HG03354 (cell line): ENCODE measurements at regions not wholly inside any gene's neighbourhood (a gene's known extent, or its start where the extent isn't known, plus 50 kb on each side); places are given as distances from the start of the nearest gene placed in this dataset.

ENCODE experiments used
- ATAC-seq: cut with Tn5 transposase; IDR thresholded peaks from one replicate; pipeline ENCODE4 v1.9.1; 2021; ENCODE audit warnings: mild to moderate bottlenecking; ENCODE audit not compliant: unreplicated experiment, poor library complexity, severe bottlenecking

DNA sequence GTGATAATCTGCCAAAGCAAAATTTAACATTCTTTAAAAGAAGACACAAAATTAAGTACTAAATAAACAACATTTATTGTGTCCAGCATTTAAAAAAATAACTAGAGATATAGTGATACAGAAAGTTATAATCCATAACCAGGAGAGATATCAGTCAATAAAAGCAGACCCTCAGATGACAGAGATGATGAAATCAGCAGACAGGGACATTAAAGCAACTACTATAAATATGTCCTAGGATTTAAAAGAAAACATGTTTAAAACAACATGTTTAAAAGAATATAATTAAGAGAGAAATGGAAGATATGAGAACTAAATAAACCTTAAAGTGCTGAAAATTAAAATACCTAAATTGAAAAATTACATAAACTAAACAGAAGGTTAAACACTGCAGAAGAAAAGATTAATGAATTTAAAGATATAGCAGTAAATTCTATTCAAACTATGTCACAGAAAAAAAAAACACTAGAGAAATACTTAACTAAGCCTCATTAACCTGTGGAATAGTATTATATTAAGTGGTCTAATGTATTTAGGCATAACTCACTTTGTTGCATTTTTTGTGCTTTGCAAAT, 261.2 kb upstream of the NR5A2 start:
- ATAC-seq: no peak

DNA sequence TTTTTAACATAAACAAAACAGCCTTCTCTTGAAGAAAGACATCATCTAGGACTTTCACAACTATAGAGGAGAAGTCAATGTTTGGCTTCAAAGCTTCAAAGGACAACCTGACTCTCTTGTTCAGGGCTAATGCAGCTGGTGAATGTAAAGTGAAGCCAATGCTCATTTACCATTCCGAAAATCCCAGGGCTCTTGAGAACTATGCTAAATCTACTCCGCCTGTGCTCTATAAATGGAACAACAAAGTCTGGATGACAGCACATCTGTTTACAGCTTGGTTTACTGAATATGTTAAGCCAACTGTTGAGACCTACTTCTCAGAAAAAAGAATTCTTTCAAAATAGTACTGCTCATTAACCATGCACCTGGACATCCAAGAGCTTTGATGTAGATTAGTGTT, 259.8 kb upstream of the NR5A2 start:
- no peak for ATAC-seq

DNA sequence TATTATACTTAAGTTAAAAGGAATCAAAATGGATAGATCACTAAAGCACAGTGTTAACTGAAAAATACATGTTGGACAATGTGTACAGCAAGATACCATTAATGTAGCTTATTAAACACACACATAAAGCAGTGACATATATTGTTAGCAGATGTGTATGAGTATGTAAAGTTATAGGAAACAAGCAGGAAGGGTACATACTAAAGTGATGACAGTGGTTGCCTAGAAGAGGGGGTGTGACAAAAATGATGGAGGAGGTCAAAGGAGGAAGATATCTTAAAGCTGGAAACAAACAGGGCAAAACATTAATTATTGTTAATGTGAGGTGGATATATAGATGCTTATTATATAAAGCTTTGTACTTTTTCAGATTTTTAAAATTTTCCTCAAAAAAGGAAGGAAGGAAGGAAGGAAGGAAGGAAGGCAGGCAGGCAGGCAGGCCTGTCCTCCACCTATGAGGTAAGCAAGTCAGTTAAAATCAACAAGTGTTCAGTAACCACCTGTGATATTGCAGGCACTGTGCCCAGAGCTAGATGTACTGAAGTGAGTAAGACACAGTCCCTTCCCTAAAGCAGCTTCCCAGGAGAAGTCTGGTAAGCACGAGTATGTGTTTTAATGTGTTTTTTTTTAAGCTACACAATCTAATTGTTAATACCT, 252.9 kb upstream of the NR5A2 start:
- no peak for ATAC-seq

DNA sequence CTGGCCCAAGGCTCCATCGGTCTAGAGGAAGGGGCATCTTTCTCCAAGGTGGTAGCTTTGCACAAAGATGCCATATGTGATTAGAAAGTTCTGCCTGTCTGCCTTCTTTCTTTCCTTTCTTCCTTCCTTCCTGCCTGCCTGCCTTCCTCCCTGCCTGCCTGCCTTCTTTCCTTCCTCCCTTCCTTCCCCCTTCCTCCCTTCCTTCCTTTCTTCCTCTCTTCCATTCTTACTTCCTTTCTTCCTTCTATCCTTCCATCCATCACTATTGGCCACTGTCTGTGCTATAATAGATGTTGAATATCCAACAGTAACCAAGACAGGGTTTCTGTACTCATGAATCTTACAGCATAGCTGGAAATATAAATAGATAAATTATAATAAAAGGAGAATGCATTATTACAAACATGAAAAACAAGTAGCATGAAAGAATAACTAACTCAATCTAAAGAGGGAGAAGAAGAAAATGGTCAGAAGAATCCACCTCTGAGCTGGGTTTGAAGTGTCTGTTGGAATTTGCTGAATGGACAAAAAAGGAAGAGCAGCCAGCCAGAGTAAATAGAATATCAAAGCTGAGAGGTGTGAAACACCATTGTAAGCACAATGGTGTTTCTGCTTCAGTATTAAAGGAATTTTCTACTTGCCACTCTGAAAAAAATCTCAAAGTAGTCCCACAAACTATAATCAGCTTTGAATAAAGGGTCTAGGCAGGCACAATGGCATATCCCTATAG, 250.6 kb upstream of the NR5A2 start:
- ATAC-seq: no peak

DNA sequence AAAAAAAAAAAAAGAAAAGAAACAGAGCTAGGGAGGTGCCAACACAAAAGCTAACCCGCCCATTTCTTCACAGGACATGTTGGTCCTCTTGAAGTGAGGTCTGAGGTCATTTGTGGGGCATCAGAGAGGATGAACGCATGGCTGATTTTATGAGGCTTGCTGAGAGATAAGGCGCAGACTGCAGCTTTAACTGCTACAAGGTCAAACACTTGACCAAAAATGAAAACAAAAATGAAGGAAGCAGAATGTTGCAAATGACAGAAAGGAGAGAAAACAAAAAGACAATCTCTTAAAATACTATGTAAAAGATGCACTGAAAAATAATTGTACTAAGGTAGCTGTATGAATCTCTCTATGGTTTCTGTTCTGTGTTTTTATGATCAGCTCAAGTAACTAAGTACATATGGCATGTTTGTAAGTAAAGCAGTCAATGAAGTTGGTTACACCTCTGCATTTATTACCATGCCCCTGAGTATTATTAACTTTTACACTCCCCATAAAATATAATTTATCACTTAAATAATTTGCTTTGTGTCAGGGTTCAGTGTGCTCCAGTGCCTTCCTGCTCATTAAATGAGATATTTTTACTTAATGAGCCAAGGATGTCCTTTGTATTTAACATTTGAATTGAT, 249.1 kb upstream of the NR5A2 start:
- no peak for ATAC-seq

DNA sequence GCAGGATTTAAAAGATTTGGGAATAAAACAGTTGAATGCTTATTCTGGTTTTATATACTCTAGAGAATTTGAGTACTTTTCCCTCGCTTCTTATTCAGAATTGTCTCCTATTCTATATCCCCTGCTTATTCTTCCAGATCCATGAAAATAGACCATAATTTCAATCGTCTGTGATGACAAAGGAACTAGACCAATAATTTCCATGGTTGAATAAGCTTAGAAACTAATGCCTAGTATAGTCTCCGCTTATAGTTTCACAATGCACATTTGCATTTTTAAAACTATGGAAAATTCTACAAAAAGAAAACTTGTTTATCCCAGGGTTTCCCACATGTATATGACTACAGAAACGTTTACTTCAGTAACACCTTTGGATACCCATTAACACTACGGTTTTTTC, 247.4 kb upstream of the NR5A2 start:
- no peak for ATAC-seq

DNA sequence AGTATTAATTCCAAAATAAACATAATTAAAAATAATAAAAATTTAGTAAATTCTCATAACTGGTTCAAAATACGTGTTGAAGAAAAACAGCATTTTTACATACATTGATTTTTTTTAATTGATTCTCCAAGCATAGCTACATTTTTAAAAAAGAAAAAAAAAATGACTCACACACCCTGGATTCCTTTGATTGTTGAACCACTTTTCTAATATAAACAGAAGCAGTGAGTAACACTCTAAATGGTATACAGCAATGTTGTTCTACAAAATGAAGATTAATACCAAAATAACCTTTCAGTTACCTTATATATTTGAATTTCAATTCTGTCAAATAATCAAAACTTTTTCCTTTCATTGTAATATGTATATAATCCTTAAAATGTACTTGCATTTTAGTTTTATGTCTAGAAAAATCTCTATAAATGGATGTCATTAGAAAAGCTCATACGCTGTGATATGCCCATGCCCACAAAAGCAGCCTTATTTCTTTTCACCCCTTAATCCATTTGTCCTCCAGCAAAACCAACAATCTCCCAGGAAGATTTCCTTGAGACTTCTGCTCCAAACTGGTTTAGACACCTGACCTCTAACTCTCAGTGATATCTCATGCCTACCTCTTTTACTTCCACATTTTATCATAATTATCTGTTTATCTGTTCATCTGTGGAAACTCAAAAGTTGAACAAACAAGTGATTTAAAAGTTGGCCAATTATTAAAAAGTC, 246.4 kb upstream of the NR5A2 start:
- ATAC-seq: no peak

DNA sequence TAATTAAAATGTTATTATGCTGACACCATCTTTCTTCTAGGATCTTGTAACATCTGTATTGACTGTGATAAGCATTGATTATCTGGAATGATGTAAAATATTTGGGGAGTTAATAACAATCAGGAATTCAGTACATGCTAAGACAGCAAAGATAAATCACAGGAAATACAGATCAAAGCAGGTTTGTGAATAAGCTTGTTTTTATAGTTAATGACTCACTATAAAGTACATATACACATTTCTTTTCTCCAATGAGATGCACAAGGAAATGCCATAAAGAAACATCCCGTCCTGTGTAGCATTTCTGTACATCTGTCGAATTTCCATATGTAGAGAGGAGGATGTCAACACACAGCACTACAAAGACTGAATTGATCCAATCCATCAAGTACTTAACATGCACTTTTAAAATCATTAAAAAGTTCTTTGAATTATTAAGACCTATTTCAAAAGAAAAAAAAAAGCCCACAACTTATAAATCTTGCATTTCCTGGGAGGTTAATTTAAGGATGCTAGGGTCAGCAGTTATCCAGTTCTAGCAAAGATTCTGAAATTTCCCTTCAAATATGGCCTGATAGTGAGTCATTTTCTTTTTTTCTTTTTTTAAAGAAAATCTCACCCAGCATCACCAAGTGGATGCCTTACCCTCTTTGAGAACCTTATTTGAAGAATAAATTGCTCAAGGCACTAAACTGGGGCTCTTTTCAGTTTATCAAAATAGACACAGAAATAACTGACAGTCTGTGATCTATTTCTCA, 243.2 kb upstream of the NR5A2 start:
- no peak for ATAC-seq

DNA sequence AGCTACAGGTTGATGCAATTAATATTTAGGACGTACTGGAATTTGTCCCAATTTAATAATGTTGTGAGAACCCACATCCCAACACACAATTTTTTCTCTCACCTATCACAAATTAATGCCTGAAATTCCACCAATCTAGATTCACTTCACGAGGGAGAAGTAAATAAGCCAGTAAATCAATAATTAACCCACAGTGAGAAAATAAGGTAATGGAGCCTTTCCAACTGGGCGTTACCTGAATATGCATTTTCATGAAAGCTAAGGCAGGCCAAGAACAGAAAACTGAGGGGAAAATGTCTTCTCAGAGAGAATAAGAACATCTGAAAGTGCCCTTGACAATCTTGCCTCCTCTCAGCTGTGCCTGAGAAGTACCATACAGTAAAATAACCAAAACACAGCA, 240.8 kb upstream of the NR5A2 start:
- no peak for ATAC-seq

DNA sequence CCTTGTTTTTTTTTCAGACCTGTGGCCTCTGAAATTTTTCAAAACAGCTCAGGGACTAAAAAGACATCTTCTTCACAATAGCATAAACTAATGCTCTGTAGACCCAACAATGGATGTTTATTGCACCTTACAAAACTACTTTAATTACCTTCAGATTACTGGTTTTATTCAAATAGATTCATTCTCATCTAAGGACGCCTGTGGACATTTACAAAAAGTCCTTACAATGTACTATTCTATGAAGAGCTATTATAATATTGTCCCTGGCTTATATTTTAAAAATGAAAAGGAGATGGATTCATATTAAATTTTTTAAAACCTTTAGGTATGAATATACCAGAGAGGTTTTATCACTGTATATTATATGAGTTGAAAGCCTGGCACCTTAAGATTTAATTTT, 238.4 kb upstream of the NR5A2 start:
- ATAC-seq: no peak

DNA sequence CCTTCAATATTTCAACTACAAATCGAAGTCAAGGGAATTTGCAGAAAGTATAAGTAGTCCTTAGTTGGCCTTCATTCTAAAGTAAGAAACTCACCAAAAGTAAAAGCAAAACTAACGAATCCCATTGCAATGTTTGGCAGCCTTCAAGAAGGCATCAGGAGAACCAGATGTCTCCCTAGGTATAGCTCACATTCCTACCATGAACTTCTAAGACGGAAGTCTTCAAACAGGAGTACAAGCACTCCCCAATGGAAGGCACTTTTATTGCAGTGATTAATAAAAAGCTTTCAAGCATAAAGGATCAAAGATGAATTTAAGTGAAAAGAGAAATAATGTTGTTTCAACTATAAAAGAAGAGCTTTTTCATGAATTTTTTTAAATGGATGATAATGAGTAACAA, 236.0 kb upstream of the NR5A2 start:
- ATAC-seq: no peak

DNA sequence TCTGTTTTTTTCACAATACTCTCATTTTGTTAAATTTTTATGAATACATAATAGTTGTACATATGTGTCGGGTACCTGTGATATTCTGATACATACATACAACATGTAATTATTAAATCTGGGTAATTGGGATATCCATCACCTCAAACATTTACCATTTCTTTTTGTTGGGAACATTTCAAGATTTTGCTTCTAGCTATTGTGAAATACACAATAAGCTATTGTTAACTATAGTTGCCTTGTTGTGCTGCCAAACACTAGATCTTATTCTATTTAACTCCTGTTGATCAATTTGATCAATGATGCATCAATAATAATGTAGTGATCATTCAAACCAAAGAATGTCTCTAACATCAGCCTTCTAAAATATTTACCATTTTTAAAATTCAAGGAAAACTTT, 234.6 kb upstream of the NR5A2 start:
- ATAC-seq: no peak

DNA sequence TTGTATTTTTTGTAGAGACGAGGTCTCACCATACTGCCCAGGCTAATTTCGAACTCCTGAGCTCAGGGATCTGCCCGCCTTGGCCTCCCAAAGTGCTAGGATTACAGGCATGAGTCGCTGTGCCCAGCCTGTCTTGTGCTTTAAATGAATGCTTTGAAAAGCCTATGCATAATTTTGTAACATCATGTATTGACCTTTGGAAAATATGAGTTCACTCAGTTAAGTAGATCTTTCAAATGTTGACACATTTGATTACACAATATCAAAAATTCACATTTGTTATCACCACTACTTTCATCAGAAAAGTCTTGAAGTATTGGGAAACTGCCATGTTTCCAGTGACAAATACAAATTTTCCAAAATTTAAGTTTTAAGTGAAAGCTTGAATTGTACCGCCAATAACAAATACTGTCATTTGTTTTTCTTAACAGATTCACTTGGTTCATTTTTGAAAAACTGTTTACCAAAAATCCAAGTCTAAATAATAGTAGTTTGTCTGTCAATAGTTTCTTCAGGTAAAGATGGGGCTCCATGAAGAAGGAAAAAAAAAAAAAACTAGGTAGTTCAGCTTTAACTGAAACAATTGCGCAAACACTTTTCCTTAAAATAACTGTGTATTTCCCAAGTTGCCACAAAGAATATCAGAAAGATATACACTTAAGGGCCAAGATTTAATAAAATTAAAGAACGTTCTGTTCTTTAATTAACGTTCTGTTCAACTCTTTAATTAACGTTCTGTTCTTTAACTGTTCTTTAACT, 233.2 kb upstream of the NR5A2 start:
- no peak for ATAC-seq

DNA sequence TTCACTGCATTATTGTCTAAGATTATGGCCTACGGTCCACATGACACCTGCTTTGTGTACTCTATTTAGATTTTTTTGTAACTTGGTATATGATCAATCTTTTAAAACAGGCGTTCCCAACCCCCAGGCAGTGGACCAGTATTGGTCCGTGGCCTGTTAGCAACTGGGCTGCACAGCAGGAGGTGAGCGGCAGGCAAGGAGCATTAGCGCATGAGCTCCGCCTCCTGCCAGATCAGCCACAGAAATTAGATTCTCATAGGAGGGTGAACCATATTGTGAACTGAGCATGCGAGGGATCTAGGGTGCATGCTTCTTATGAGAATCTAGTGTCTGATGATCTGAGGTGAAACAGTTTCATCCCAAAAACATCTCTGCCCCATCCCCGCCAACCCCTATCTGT, 228.4 kb upstream of the NR5A2 start:
- ATAC-seq: no peak

DNA sequence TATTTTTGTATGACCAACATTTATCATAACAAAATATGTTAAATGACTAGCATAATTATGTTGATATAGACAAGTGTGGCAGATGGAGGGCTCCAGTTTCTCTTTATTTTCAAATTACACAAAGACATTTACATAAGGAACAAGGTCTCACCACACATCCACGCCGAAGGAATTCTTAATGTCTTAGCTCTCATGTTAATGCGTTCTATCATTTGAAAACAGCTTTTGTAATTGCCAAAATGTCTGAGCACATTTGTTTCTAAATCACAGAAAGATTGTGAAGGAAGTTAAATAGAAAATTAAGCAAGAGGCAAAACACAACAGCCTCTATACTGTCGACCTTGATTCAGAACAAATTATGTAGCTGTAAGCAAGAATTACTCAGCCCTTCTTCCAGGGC, 223.0 kb upstream of the NR5A2 start:
- no peak for ATAC-seq

DNA sequence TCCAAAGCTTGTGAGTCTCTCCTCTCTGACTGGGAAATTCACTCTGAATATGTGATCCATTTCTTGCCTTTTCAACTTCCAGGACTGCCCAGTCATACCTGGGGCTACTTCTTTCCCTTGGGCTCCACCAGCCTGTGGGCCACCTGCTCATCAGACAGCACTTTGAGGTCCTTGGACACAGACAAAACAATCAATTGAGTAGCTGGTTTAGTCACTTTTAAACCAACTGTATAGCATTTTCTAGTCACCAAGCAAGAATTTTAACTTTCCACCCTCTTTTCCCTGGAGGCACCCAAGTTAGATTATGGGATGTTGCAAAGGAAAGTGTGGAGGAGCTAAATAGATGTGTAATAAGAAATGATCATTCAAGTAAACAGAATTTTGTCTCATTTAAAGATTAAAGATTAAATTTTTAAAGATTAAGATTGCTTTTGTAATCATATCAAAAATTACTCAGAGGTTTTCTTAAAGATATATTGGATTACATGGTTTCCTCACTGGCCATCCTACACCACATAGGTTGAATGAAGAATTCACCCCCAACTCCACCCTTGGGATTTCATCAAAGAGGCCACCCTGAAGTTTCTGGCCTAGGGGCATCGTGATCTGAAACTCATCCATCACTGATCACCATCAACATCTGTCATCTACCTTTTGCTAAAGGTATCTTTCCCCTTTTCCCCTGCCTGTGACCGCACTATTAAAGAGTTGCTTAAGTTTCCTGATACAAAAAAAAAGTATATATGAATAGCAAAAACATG, 219.2 kb upstream of the NR5A2 start:
- ATAC-seq: no peak

DNA sequence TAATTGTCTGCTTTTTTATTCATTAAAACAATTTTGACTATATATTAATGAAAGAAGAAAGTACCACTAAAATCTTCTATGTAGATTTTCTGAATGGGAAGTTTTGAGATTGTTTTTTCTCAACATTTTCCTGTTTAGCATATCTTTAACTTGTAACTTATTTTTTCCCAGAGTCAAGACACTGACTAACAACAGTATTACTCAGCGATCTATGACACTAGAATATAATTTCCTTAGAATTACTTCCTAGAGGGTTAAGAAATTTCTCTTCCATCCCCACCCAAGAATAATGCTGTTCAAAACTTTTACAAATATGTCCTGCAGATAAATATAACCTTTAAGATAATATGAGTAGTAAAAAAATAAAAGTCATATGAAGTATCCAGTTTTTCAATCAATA, 218.2 kb upstream of the NR5A2 start:
- ATAC-seq: no peak

DNA sequence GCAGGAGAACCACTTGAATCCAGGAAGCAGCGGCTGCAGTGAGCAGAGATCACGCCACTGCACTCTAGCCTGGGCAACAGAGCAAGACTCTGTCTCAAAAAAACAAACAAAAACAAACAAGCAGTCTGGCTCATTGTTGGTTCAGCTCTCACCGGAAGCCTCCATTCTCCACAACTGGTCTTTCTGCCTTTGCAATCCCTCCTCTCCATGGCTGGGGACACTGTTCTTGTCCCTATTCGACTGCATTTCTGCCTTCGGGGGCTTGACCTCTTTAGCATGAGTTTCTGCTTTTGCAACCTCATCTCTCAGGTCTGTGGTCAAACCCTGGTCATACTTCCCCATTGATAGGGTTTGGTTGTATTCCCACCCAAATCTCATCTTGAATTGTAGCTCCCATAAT, 216.3 kb upstream of the NR5A2 start:
- ATAC-seq: no peak
